ENCODE measurements at regions not wholly inside any gene's neighbourhood (a gene's known extent, or its start where the extent isn't known, plus 50 kb on each side); places are given as distances from the start of the nearest gene placed in this dataset.

DNA sequence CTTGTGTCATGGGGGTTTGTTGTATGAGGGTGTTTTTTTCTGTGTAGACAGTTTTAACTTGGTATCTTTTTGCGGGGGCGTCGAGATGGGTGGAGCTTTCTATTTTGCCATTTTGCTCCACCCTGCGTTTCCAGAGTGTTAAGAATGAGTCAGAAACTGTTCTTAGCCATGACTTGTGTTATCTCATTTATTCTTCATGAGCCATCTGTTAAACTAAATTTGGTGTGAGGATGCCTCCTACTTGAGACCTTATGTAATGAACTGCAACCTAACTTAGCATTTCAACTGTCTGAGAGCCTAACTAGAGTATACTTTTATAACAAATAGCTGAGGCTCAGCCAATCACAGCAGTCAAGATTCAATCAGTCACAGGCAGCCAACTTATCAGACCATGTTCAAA lies 1873.5 kb downstream of the NCAM2 start:
- no peaks in the 10 kb centered on the region for H3K27me3 Mint-ChIP-seq (ENCODE audit: low read depth)
- CTCF ChIA-PET = no interaction called here
- no peak overlapping the region for H3K4me3 Mint-ChIP-seq
- DNase-seq (ENCODE audit: low spot score) (no peak), ATAC-seq (no peak)
- no peaks in the 10 kb centered on the region for H3K36me3 Mint-ChIP-seq
- no peaks in the 10 kb centered on the region for H3K4me1 Mint-ChIP-seq
- no peak for TF ChIP-seq FOXP1 (CRISPR knock-in tag; IDR thresholded peaks at IDR 0.05; ENCODE audit: borderline replicate concordance)
- TF ChIP-seq MYBL2 (CRISPR knock-in tag; IDR thresholded peaks at IDR 0.05) = no peak
- no peak for TF ChIP-seq CREB1 (CRISPR knock-in tag; IDR thresholded peaks at IDR 0.05)
- TF ChIP-seq, protein P1, sequence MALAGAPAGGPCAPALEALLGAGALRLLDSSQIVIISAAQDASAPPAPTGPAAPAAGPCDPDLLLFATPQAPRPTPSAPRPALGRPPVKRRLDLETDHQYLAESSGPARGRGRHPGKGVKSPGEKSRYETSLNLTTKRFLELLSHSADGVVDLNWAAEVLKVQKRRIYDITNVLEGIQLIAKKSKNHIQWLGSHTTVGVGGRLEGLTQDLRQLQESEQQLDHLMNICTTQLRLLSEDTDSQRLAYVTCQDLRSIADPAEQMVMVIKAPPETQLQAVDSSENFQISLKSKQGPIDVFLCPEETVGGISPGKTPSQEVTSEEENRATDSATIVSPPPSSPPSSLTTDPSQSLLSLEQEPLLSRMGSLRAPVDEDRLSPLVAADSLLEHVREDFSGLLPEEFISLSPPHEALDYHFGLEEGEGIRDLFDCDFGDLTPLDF (CRISPR knock-in tag; IDR thresholded peaks at IDR 0.05) = no peak
- TF ChIP-seq NR3C1 (CRISPR knock-in tag; conservative IDR thresholded peaks at IDR 0.05; ENCODE audit: low read depth) = no peak
- TF ChIP-seq RORB (CRISPR knock-in tag; IDR thresholded peaks at IDR 0.05) = no peak
- TF ChIP-seq, protein P2, sequence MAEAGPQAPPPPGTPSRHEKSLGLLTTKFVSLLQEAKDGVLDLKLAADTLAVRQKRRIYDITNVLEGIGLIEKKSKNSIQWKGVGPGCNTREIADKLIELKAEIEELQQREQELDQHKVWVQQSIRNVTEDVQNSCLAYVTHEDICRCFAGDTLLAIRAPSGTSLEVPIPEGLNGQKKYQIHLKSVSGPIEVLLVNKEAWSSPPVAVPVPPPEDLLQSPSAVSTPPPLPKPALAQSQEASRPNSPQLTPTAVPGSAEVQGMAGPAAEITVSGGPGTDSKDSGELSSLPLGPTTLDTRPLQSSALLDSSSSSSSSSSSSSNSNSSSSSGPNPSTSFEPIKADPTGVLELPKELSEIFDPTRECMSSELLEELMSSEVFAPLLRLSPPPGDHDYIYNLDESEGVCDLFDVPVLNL (CRISPR knock-in tag; IDR thresholded peaks at IDR 0.05; ENCODE audit: borderline replicate concordance, low read depth) = no peak
- TF ChIP-seq, protein P3, sequence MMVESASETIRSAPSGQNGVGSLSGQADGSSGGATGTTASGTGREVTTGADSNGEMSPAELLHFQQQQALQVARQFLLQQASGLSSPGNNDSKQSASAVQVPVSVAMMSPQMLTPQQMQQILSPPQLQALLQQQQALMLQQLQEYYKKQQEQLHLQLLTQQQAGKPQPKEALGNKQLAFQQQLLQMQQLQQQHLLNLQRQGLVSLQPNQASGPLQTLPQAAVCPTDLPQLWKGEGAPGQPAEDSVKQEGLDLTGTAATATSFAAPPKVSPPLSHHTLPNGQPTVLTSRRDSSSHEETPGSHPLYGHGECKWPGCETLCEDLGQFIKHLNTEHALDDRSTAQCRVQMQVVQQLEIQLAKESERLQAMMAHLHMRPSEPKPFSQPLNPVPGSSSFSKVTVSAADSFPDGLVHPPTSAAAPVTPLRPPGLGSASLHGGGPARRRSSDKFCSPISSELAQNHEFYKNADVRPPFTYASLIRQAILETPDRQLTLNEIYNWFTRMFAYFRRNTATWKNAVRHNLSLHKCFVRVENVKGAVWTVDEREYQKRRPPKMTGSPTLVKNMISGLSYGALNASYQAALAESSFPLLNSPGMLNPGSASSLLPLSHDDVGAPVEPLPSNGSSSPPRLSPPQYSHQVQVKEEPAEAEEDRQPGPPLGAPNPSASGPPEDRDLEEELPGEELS (CRISPR knock-in tag; IDR thresholded peaks at IDR 0.05) = no peak
- no peak for TF ChIP-seq ZNF138 (CRISPR knock-in tag; conservative IDR thresholded peaks at IDR 0.05)
- no peak for TF ChIP-seq ZNF121 (CRISPR knock-in tag; IDR thresholded peaks at IDR 0.05)
- peaks cover 4% of the 10 kb centered on the region; the same call in 1 of the 2 replicates for H3K9me3 Mint-ChIP-seq
- POLR2A ChIA-PET = no interaction called here
- no peak overlapping the region for H3K27ac Mint-ChIP-seq

DNA sequence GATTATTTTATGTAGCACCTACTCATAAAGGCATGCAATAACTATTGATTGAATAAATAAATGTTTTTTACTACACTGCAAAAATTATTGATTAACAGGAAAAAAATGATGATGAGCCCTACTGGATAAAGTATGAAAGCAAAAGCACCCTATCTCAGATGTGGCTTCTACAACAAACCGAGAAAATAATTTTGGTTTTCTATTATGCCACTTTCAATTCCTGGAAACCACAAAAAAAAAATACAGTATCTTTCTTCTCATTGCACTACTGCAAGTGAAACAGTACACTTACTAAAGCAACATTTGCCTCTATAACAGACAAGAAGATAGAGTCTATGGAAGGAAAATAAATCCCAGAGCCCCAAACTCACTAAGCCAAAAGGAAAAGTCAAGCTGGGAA lies 1882.4 kb downstream of the NCAM2 start:
- CTCF ChIA-PET = no interaction called here
- H3K4me3 Mint-ChIP-seq = no peak overlapping the region
- H3K4me1 Mint-ChIP-seq = peaks cover 24% of the 10 kb centered on the region
- ATAC-seq (no peak), DNase-seq (ENCODE audit: low spot score) (no peak)
- POLR2A ChIA-PET = interaction anchor here (0.7 kb wide), 1 partner anchor 550 kb away, joined by 5 read pairs; no protein-coding TSS in a partner anchor
- H3K36me3 Mint-ChIP-seq = 0 out of 2 replicates have a peak, but pooled peaks cover 3% of the 10 kb centered on the region
- peaks cover 13% of the 10 kb centered on the region for H3K9me3 Mint-ChIP-seq
- no peaks in the 10 kb centered on the region for H3K27me3 Mint-ChIP-seq (ENCODE audit: low read depth)
- H3K27ac Mint-ChIP-seq = no peak overlapping the region
- TF ChIP-seq, protein P4, sequence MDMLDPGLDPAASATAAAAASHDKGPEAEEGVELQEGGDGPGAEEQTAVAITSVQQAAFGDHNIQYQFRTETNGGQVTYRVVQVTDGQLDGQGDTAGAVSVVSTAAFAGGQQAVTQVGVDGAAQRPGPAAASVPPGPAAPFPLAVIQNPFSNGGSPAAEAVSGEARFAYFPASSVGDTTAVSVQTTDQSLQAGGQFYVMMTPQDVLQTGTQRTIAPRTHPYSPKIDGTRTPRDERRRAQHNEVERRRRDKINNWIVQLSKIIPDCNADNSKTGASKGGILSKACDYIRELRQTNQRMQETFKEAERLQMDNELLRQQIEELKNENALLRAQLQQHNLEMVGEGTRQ (CRISPR knock-in tag; IDR thresholded peaks at IDR 0.05) = no peak
- no peak for TF ChIP-seq SMAD4 (CRISPR knock-in tag; IDR thresholded peaks at IDR 0.05)
- TF ChIP-seq, protein P5, sequence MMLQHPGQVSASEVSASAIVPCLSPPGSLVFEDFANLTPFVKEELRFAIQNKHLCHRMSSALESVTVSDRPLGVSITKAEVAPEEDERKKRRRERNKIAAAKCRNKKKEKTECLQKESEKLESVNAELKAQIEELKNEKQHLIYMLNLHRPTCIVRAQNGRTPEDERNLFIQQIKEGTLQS (CRISPR knock-in tag; conservative IDR thresholded peaks at IDR 0.05) = no peak
- TF ChIP-seq, protein P6, sequence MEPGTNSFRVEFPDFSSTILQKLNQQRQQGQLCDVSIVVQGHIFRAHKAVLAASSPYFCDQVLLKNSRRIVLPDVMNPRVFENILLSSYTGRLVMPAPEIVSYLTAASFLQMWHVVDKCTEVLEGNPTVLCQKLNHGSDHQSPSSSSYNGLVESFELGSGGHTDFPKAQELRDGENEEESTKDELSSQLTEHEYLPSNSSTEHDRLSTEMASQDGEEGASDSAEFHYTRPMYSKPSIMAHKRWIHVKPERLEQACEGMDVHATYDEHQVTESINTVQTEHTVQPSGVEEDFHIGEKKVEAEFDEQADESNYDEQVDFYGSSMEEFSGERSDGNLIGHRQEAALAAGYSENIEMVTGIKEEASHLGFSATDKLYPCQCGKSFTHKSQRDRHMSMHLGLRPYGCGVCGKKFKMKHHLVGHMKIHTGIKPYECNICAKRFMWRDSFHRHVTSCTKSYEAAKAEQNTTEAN (CRISPR knock-in tag; IDR thresholded peaks at IDR 0.05) = no peak
- TF ChIP-seq ESRRA (CRISPR knock-in tag; IDR thresholded peaks at IDR 0.05; ENCODE audit: borderline replicate concordance) = no peak
- TF ChIP-seq, protein P7, sequence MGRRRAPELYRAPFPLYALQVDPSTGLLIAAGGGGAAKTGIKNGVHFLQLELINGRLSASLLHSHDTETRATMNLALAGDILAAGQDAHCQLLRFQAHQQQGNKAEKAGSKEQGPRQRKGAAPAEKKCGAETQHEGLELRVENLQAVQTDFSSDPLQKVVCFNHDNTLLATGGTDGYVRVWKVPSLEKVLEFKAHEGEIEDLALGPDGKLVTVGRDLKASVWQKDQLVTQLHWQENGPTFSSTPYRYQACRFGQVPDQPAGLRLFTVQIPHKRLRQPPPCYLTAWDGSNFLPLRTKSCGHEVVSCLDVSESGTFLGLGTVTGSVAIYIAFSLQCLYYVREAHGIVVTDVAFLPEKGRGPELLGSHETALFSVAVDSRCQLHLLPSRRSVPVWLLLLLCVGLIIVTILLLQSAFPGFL (CRISPR knock-in tag; IDR thresholded peaks at IDR 0.05; ENCODE audit: borderline replicate concordance) = no peak
- TF ChIP-seq, protein P8, sequence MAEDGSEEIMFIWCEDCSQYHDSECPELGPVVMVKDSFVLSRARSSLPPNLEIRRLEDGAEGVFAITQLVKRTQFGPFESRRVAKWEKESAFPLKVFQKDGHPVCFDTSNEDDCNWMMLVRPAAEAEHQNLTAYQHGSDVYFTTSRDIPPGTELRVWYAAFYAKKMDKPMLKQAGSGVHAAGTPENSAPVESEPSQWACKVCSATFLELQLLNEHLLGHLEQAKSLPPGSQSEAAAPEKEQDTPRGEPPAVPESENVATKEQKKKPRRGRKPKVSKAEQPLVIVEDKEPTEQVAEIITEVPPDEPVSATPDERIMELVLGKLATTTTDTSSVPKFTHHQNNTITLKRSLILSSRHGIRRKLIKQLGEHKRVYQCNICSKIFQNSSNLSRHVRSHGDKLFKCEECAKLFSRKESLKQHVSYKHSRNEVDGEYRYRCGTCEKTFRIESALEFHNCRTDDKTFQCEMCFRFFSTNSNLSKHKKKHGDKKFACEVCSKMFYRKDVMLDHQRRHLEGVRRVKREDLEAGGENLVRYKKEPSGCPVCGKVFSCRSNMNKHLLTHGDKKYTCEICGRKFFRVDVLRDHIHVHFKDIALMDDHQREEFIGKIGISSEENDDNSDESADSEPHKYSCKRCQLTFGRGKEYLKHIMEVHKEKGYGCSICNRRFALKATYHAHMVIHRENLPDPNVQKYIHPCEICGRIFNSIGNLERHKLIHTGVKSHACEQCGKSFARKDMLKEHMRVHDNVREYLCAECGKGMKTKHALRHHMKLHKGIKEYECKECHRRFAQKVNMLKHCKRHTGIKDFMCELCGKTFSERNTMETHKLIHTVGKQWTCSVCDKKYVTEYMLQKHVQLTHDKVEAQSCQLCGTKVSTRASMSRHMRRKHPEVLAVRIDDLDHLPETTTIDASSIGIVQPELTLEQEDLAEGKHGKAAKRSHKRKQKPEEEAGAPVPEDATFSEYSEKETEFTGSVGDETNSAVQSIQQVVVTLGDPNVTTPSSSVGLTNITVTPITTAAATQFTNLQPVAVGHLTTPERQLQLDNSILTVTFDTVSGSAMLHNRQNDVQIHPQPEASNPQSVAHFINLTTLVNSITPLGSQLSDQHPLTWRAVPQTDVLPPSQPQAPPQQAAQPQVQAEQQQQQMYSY (CRISPR knock-in tag; IDR thresholded peaks at IDR 0.05) = no peak
- TF ChIP-seq, protein P9, sequence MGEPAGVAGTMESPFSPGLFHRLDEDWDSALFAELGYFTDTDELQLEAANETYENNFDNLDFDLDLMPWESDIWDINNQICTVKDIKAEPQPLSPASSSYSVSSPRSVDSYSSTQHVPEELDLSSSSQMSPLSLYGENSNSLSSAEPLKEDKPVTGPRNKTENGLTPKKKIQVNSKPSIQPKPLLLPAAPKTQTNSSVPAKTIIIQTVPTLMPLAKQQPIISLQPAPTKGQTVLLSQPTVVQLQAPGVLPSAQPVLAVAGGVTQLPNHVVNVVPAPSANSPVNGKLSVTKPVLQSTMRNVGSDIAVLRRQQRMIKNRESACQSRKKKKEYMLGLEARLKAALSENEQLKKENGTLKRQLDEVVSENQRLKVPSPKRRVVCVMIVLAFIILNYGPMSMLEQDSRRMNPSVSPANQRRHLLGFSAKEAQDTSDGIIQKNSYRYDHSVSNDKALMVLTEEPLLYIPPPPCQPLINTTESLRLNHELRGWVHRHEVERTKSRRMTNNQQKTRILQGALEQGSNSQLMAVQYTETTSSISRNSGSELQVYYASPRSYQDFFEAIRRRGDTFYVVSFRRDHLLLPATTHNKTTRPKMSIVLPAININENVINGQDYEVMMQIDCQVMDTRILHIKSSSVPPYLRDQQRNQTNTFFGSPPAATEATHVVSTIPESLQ (CRISPR knock-in tag; IDR thresholded peaks at IDR 0.05) = no peak
- no peak for TF ChIP-seq ZNF317 (CRISPR knock-in tag; IDR thresholded peaks at IDR 0.05; ENCODE audit: borderline replicate concordance, low read depth)

All from WTC11 (cell line).